ENCODE measurements at regions not wholly inside any gene's neighbourhood (a gene's known extent, or its start where the extent isn't known, plus 50 kb on each side); places are given as distances from the start of the nearest gene placed in this dataset.

GRCh38 chr4:10366628-10367027, 90.6 kb downstream of the ZNF518B start:
- TF ChIP-seq POLR2A (IDR thresholded peaks at IDR 0.05; ENCODE audit: low read length) (no peak), GATA1 (IDR thresholded peaks at IDR 0.05; ENCODE audit: low read depth, low read length) (no peak)
